ENCODE measurements at regions not wholly inside any gene's neighbourhood (a gene's known extent, or its start where the extent isn't known, plus 50 kb on each side); places are given as distances from the start of the nearest gene placed in this dataset.

GRCh38 chr20:62581806-62582205 lies 60.5 kb upstream of the SLCO4A1 start:
- DNase-seq (ENCODE audit: low spot score): no peak

GRCh38 chr20:62583424-62583920 lies 58.8 kb upstream of the SLCO4A1 start:
- DNase-seq (ENCODE audit: low spot score): no peak

DNA sequence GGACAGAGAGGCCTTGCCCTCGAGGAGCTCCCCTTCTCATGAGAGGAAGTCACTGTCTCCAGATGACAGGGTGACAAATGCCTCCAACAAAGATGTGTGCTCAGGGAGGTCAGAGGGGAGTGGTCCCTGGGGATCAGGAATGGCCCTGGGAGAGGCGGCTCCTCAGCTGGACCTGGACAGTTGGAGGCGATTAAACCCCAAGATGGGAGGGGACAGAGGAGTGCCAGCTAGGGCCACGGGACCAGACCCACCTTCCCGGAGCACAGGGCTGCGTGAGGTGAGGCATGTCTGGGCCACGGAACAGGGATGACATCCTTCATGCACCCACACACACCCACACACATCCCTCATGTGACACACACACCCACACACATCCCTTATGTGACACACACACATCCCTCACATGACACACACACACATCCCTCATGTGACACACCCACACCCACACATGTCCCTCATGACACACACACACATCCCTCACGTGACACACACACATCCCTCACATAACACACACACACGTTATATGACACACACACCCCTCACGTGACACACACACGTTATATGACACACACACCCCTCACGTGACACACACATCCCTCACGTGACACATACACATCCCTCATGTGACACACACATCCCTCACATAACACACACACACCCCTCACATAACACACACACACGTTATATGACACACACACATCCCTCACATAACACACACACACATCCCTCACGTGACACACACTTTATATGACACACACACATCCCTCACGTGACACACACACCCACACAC lies 57.4 kb upstream of the SLCO4A1 start:
- no peak for DNase-seq (ENCODE audit: low spot score)

GRCh38 chr20:62585461-62585970 lies 56.8 kb upstream of the SLCO4A1 start:
- DNase-seq (ENCODE audit: low spot score): no peak

GRCh38 chr20:62586799-62587198 lies 55.5 kb upstream of the SLCO4A1 start:
- DNase-seq (ENCODE audit: low spot score): no peak

DNA sequence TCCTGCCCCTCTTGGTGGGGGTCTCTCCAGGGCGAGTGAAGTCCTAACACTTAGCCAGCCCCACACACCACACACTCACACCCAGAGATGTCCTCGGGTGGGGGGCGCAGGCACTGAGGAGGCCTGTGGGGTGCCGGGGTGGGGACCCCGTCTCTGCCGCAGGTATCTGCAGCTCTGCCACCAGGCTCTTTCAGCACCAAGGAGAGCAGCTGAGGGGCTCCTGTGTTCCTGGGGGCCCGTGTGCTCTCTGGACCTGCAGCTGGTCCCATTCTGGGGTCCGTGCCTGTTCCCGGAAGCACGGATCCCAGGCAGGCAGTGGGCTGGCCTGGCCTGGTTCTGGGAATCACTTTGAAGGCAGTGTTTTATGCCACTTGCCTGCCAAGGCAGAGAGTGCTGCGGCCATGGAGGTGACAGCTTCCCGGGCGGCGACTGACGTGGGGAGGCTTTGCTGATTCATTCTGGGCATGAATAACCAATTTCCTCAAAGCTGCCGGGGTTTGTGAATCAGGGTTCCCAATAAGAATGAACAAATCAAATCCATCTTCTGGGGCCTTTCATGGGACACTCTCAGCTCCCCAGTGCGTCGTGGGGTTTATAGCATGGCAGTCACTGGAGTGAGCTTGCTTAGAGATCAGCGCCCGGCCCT lies 54.4 kb upstream of the SLCO4A1 start:
- DNase-seq (ENCODE audit: low spot score): no peak

DNA sequence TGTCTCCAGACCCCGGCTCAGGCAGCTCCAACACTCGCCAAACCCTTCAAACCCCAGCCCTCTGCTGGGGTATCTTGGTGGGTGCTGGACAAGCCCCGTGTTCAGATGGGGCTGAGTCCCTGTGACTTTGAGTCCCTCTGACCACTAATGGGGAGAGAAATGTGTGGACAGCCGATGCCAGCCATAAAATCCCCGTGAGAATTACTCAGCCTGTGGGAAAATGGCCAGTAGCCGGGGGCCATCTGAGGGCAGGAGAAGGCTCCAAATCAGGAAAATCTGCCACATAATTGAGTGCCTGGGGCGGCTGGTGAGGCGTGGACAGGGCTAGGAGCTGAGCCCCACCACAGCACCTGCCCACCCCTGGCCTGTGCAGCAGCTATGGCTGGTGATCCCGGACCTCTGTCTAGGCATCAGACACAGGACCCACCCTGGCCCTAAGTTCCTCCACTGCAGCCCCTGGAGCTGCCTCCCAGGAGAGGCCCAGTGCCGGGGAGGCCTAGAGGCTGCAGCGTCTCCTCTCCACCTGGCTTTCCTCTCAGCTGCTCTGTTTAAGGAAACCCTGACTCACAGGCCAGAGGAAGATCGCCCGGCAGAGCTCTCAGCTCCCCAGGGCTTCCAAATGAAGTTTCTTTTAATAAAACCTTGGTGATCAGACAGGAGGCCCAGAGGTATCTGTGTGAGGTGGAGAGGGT lies 53.7 kb upstream of the SLCO4A1 start:
- no peak for DNase-seq (ENCODE audit: low spot score)

GRCh38 chr20:62589150-62589498 lies 53.2 kb upstream of the SLCO4A1 start:
- DNase-seq (ENCODE audit: low spot score): no peak

DNA sequence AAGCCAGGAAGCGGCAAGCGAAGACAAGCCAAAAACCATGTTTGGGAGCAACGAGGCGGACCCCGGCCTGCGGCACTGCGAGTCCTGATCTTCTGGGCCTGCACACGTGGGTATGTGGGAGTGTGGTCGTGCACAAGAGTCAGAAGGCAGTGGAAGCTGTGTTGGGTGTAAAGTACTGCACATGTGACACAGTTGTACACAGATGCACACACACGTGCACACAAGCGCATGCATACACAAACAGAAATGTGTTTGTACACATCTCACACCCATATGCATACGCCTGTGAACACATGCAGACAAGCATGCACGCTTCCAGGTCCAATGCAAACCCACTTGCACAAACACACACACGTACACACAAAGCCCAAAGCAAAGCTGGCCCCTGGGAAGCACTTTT lies 52.6 kb upstream of the SLCO4A1 start:
- no peak for DNase-seq (ENCODE audit: low spot score)

DNA sequence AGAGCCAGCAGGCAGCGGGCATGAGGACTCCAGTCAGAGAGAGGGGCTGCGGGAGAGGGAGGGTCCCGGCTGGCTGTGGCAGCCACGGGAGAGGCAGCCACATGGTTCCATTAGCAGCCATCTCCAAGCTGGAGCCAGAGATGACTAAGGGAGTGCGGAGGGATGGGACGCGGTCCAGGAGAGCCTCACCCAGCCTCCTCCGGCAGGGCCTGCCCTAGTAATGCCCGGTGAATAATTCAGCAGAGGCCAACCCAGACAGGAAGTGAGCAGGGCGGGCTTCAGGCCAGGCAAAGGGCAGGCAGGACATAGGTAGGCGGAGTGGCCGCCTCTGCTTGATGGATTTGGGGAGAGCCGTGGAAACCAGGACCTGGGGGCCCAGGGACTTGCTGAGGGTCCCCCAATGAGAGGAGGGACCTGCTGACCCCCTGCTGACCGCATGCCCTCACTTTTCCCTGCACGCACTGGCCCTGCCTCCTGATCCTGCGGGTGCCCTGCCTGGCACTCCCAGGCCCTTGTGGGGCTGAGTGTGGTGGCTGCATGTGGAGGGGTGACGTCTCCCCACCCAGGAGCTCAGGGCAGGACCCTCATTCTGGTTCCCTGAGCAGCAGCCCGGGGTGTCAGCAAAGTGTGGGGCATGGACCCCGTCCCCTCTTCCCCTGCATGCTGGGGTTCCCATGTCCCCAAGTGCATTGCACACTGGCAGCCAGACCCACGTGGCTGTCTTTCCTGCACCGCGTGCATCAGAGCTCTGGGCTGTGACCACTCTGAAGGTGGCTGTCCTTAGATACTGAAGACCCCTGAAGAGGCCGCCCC lies 51.8 kb upstream of the SLCO4A1 start:
- no peak for DNase-seq (ENCODE audit: low spot score)

DNA sequence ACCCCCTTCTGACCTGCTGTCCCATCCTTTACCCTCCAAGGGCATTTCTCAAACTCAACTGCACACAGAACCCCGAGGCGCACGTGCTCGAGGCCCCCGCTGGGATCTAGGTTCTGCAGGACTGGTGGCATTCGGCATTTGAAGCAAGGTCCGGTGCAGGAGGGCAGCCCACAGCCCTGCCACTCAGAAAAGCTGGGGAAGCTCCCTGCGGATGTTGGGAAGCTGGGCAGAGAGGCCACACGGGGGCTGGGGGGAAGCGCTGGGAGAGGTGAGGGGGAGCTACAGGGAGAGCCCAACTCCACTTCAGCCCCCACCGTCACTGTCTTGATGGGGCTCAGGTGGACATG lies 51.2 kb upstream of the SLCO4A1 start:
- DNase-seq (ENCODE audit: low spot score): no peak

- DNase-seq (ENCODE audit: low spot score): no peak
Measured at GRCh38 chr20:62591591-62591990, 50.7 kb upstream of the SLCO4A1 start.

Data from NAMALWA (cell line).